Ovary (tissue), 7 donors: ENCODE measurements at regions not wholly inside any gene's neighbourhood (a gene's known extent, or its start where the extent isn't known, plus 50 kb on each side); places are given as distances from the start of the nearest gene placed in this dataset.
"Not testable (repeated sequence)": the region's sequence is repeated elsewhere in the genome, so short reads cannot be mapped to it uniquely, and the experiment has no call there.

Experiments
- DNase-seq, 5 donors: peaks; one replicate each; pipeline ENCODE4 v3.0.0-alpha.2; 2019 to 2020
- H3K27ac ChIP-seq, 2 donors: fragments of 200-600 bp; one replicate each; pipeline versions ENCODE4 v1.5.1 to v1.8.0; 2019 to 2022
- H3K27me3 ChIP-seq: fragments of 200-600 bp; one replicate; pipeline ENCODE4 v1.8.0; 2022
- H3K36me3 ChIP-seq: fragments of 200-600 bp; sonication (generic); one replicate; pipeline ENCODE4 v1.5.1; 2019
- H3K4me1 ChIP-seq: one replicate; pipeline ENCODE4 v1.8.1; 2013; ENCODE audit warnings: mild to moderate bottlenecking, moderate library complexity; ENCODE audit not compliant: insufficient read depth
- H3K4me3 ChIP-seq: fragments of 200-600 bp; sonication (generic); one replicate; pipeline ENCODE4 v1.5.1; 2017
- H3K9me3 ChIP-seq, 2 donors: fragments of 200-600 bp in 1 of 2; sonication (generic) in 1 of 2; one replicate each; pipeline versions ENCODE4 v1.5.1 to v1.8.1; 2013 to 2019; ENCODE audit warnings: mild to moderate bottlenecking in 1 of 2, moderate library complexity in 1 of 2
- EP300 ChIP-seq: sonication (generic); formaldehyde crosslinking; IDR thresholded peaks from one replicate; pipeline ENCODE4 v1.6.1; 2017; ENCODE audit warnings: antibody characterized with exemption
- POLR2A ChIP-seq: fragments of 450-650 bp; IDR thresholded peaks from one replicate; pipeline ENCODE4 v1.6.1; 2017; ENCODE audit warnings: antibody characterized with exemption, mild to moderate bottlenecking, moderate library complexity
- WGBS, 3 donors: extraction: QIAGEN DNeasy Blood & Tissue Kit in 1 of 3; methylation state at CpG; one replicate each; pipeline versions ENCODE4 v1.1.5 to v1.1.7; 2013 to 2017; 5-methylcytosine and 5-hydroxymethylcytosine counted together
- intact Hi-C, 4 donors: fragments of 100-400 bp; cut with DNase I; formaldehyde crosslinking; loops; one replicate each; pipeline versions ENCODE4 v1.11.0 to v1.15.1; 2022 to 2023
- TF ChIP-seq, protein P1 (sequence below), 3 donors: fragments of 450-650 bp in 2 of 3; fragments of 200-600 bp in 1 of 3; IDR thresholded peaks; one replicate each; pipeline versions ENCODE4 v1.5.1 to v1.8.0; 2016 to 2022; ENCODE audit warnings: antibody characterized with exemption in 3 of 3, mild to moderate bottlenecking in 1 of 3
- donor health status: DM: no; HTN: no; CAD: no; lungs with moderate emphysema.
- donor health status: DM: no; HTN: no; CAD: no.
- donor health status: Bipolar disorder and iron deficiency.
- donor health status: DM: no; HTN: no; CAD: no.
- donor health status: DM: yes; HTN: yes; CAD: no.

DNA sequence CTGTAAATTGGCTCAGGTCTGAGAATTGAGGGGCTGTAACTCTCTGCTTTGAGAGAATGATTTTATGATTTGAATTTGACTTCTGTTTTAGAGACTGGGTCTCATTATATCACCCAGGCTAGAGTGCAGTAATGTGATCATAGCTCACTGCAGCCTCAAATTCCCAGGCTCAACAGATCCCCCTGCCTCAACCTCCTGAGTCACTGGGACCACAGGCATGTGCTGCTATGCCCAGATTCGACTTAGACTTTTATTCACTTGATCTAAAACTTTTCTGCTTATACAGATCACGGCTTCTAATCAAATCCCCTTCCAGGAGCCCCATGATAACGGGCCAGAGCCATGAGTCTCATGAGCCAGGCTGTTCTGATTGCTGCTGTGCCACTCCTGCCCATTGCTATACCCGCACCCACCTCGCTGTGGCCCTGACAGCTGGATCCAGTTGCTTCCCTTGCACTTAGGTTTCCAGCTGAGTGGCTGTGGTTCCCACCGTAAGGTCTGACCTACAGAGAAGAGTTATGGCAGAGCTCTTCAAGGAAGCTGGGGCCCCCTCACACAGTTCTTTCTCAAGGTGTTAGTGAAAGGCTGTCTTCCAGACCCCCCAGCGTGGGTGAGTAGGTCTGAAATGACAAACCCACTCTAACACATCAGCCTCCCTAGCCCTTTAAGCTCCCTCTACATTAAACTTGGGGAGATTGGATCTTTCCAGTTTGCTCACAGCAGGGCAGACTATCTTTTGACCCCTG is 251.2 kb upstream of the SGCG start:
- Histone ChIP-seq H3K4me3 (no peak overlapping the region), H3K36me3 (no peaks in the 10 kb centered on the region), H3K9me3 (no peaks in the 10 kb centered on the region), H3K4me1 (no peaks in the 10 kb centered on the region), H3K27ac (no peak overlapping the region), H3K27me3 (no peaks in the 10 kb centered on the region)
- intact Hi-C loops: no loop called here
- TF ChIP-seq POLR2A (no peak), EP300 (no peak)
- TF ChIP-seq, protein P1, sequence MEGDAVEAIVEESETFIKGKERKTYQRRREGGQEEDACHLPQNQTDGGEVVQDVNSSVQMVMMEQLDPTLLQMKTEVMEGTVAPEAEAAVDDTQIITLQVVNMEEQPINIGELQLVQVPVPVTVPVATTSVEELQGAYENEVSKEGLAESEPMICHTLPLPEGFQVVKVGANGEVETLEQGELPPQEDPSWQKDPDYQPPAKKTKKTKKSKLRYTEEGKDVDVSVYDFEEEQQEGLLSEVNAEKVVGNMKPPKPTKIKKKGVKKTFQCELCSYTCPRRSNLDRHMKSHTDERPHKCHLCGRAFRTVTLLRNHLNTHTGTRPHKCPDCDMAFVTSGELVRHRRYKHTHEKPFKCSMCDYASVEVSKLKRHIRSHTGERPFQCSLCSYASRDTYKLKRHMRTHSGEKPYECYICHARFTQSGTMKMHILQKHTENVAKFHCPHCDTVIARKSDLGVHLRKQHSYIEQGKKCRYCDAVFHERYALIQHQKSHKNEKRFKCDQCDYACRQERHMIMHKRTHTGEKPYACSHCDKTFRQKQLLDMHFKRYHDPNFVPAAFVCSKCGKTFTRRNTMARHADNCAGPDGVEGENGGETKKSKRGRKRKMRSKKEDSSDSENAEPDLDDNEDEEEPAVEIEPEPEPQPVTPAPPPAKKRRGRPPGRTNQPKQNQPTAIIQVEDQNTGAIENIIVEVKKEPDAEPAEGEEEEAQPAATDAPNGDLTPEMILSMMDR (IDR thresholded peaks at IDR 0.05): no peak
- WGBS, 3 donors: 91 to 92% (median 92%) methylated on average over 7 of the region's 7 CpGs
- no peak for DNase-seq

DNA sequence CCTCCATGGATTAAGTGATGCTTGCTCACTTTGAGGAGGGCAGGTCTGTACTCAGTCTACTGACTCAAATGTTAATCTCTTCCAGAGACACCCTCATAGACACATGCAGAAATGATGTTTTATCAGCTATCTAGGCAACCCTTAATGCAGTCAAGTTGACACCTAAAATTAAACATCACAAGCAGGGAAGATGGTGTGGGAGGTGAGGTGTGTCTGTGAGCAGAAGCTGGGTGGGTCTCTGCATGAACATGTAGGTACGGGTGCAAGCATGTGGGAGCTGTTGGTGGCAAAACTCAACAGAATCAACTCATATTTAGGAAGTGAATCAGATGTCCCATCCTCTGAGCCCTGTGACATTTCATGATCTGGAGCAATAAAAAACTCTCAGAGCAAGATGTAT is 249.2 kb upstream of the SGCG start:
- H3K9me3 ChIP-seq: no peaks in the 10 kb centered on the region
- no peaks in the 10 kb centered on the region for H3K4me1 ChIP-seq
- intact Hi-C loops: no loop called here
- TF ChIP-seq, protein P1 (IDR thresholded peaks at IDR 0.05): no peak
- TF ChIP-seq EP300 (no peak), POLR2A (no peak)
- no peaks in the 10 kb centered on the region for H3K36me3 ChIP-seq
- no peak for DNase-seq
- 81 to 88% (median 87%) methylated on average over 1 of the region's 1 CpG for WGBS, 3 donors
- no peak overlapping the region for H3K4me3 ChIP-seq
- H3K27me3 ChIP-seq: no peaks in the 10 kb centered on the region
- H3K27ac ChIP-seq: no peak overlapping the region

DNA sequence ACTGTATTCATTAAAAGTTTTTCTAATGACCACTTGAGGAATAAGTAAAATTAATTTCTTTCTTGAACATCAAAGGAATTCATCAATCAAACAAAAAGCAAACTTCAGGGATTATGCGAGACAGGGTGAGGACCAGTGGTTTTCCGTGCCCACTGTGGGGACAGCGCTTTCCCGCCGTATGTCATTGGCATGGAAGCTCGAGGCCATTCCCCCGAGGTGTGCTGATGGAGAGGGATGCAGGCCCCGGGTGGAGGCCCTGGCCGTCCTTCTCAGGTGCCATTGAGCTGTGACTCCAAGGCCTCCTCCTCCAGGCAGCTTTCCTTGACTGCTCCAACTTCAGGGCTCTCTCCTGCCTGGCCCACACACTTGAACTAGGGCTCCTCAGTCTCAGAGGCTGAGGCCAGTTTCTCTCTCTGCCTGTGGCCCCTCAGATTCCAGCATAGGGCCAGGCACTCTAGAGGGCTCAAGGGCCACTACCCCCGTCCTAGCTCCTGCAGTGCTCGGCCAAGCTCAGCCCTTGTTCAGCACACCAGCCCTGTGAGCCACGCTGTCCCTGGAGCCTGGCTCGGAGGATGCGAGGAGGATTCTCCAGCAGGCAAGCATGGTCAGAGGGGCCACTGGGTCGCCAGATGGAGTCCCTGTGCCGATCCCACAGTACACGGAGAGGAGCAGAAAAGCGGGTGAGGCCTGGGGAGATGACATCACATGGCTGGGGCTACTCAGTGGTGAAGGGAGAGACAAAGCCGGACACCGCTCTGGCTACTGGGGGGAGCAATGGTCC is 248.0 kb upstream of the SGCG start:
- H3K4me1 ChIP-seq, H3K9me3 ChIP-seq, H3K36me3 ChIP-seq, intact Hi-C loops, H3K27ac ChIP-seq, H3K4me3 ChIP-seq, H3K27me3 ChIP-seq, DNase-seq: not testable (repeated sequence)
- 82 to 86% (median 82%) methylated on average over 19 to 20 of the region's 20 CpGs for WGBS, 3 donors

DNA sequence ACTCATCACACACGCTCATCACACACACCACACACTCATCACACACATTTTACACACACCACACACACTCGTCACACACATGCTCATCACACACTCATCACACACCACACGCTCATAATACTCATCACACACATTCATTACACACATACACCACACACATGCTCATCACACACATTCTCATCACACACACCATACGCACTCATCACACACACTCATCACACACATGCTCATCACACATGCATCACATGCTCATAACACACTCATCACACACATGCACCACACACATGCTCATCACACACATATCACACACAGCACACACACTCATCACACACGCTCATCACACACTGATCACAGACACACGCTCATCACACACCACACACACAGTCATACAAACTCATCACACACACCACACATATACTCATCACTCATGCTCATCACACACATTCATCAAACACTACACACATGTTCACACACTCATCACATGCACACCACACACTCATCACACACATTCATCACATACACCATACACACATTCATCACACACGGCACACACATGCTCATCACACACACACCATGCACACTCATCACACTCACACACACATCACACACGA is 247.1 kb upstream of the SGCG start:
- H3K9me3 ChIP-seq: no peaks in the 10 kb centered on the region
- 77 to 85% (median 82%) methylated on average over 8 of the region's 8 CpGs for WGBS, 3 donors
- no peaks in the 10 kb centered on the region for H3K36me3 ChIP-seq
- DNase-seq: no peak
- TF ChIP-seq, protein P1 (IDR thresholded peaks at IDR 0.05): no peak
- no peak for TF ChIP-seq EP300
- no peak for TF ChIP-seq POLR2A
- no peaks in the 10 kb centered on the region for H3K4me1 ChIP-seq
- no peak overlapping the region for H3K4me3 ChIP-seq
- no peak overlapping the region for H3K27ac ChIP-seq
- no peaks in the 10 kb centered on the region for H3K27me3 ChIP-seq
- intact Hi-C loops: no loop called here
